GM21381 (cell line): ENCODE measurements at regions not wholly inside any gene's neighbourhood (a gene's known extent, or its start where the extent isn't known, plus 50 kb on each side); places are given as distances from the start of the nearest gene placed in this dataset.

ENCODE experiments used
- ATAC-seq: cut with Tn5 transposase; IDR thresholded peaks from one replicate; pipeline ENCODE4 v1.9.1; 2021; ENCODE audit warnings: mild to moderate bottlenecking, moderate library complexity; ENCODE audit not compliant: unreplicated experiment

- ATAC-seq: no peak
Measured at GRCh38 chr1:56442290-56442877, 137.0 kb downstream of the PLPP3 start.

DNA sequence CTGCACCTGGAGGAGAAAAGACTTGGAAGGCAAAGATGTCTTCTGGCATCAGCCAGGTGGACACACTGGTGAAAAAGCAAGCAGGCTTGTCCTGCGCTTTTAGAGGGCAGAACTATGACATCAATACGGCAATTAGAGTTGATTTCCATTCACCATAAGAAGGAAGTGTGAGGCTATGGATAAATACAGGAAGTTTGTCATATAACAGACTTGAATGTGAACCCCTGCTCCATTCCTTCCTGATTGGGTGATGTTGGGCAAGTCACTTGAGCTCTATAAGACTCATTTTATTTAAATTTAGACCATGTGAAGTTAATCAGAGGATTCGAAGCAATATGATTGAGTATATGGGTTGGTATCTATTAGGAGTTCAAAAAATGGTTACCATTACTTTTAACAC lies 137.8 kb downstream of the PLPP3 start:
- no peak for ATAC-seq

- ATAC-seq: no peak
Measured at GRCh38 chr1:56439610-56440264, 139.6 kb downstream of the PLPP3 start.

DNA sequence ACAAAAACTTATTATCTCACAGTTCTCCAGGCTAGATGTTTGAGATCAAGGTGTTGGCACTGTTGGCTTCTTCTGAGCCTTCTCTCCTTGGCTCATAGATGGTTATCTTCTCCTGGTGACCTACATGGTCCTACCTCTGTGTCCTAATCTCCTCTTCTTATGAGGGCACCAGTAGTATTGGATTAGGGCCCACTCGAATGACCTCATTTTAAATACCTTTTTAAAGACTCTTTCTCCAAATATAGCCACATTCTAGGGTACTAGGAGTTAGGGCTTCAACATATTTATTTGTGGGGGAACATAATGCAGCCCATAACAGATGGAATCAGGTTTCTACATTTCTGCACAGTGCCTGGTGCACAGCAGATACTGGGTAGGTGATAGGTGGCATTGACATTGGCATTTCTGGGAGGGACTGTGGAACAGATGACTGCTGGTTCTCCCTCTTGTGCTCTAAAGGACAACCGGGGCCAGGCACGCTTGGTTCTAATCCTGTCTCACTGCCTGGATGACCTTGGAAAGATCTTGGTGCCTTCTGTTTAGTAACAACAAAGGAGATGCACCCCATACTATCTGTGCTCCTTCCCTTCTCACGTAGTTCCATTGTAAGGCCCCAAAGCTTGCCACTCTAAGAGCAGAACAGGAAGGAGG lies 140.3 kb downstream of the PLPP3 start:
- no peak for ATAC-seq

DNA sequence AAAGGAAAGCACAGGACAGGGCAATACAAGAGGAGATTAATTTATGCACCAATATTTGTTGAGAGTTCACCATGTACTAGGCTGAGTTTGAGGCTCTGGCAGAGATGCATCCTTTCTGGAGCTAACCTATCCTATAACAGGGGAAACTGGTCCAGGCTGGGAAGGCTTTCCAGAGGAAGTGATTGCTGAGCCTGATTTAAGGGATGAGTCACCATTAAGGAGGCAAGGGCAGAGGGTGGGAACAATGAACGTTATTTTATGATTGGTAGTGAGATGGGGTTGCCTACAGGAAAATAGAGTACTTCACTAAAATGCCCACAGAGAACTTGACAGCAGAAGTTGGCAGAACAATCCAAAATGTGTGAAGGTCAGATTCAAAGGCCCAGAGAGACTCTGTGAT lies 141.4 kb downstream of the PLPP3 start:
- no peak for ATAC-seq

GRCh38 chr1:56436912-56437417 lies 142.4 kb downstream of the PLPP3 start:
- no peak for ATAC-seq

DNA sequence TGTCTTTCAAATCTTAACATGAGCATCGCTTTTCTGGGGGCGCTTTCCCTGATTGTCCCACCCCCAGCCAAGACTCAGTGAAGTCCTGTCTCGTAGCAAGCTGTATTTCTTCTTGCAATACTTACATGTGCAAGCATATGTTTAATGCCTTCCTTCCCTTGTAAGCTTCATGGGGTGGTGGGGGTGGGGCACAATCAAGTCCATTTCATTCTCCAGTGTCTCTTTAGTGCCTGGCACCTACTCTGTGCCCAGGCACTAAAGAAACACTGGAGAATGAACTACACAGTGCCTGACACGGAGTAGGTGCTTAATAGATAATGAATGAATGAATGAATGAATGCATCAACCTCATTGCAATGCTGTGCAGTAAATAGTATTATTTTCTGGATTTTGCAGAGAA lies 143.1 kb downstream of the PLPP3 start:
- ATAC-seq: no peak

- no peak for ATAC-seq
Measured at GRCh38 chr1:56435434-56436262, 143.7 kb downstream of the PLPP3 start.

GRCh38 chr1:56434740-56435139 lies 144.6 kb downstream of the PLPP3 start:
- ATAC-seq: no peak

- ATAC-seq: no peak
Measured at GRCh38 chr1:56434025-56434424, 145.3 kb downstream of the PLPP3 start.

- no peak for ATAC-seq
Measured at GRCh38 chr1:56433056-56433577, 146.2 kb downstream of the PLPP3 start.

GRCh38 chr1:56432166-56432971 lies 147.0 kb downstream of the PLPP3 start:
- no peak for ATAC-seq

DNA sequence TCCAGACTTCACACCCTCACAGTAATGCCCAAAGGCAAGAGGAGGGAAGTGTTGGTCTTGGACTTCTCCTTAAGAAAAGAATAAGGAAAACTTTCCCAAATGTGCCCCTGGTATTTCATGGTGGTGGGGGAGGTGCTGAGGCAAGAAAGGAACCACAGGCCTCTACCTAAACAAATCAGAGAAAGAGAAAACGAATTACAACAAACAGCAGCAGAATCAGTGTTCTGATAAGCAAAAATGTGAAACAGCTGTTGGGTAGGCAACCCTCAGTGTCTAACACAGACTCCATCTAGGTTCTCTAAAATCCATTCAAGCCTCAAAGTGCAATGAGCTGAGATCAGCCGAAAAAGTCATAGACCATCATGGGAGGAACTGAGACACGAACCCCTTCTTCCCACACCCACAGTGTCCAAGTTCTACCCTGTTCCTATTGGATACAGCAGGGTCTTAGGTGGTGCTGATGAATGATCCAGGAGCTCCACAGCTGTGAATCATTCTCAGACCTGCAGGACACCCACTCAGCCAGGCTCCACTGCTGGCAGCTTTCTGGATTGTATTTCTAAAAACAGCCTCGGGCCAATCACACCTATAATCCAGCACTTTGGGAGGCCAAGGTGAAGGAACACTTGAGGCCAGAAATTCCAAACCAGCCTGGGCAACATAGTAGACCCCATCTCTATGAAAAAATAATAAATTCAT lies 149.1 kb downstream of the PLPP3 start:
- no peak for ATAC-seq

- no peak for ATAC-seq
Measured at GRCh38 chr1:56429288-56429687, 150.1 kb downstream of the PLPP3 start.

- ATAC-seq: no peak
Measured at GRCh38 chr1:56426587-56427381, 152.6 kb downstream of the PLPP3 start.

DNA sequence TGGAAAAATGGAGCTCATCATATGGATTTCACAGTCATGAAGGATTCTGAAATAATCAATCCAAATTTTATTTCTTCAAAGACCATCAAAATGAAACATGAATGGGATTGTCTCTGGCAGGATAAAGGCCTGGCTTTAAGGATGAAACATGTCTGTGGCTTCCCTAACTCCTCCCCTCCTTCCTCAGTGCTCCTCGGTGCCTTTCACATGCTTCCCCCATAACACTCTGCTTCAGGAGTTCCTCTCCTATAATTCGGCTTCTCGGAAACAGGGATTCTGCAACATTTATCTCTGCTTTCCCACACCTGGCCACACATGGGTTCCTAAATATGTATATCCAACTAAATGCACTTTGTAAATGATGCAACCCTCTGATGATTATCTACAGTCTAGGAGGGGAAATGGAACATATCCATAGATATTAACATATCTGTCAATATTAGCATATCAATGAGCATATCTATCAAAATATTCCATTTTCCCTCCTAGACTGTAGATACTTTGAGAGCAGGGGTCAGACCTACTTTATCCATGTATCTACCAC lies 153.8 kb downstream of the PLPP3 start:
- ATAC-seq: no peak

GRCh38 chr1:56424744-56425493 lies 154.4 kb downstream of the PLPP3 start:
- no peak for ATAC-seq

- ATAC-seq: no peak
Measured at GRCh38 chr1:56423716-56424115, 155.6 kb downstream of the PLPP3 start.
